NT2/D1 (cell line): ENCODE measurements at regions not wholly inside any gene's neighbourhood (a gene's known extent, or its start where the extent isn't known, plus 50 kb on each side); places are given as distances from the start of the nearest gene placed in this dataset.

ENCODE experiments used
- DNase-seq: peaks from one replicate; pipeline ENCODE4 v3.0.0-alpha.2; 2011; ENCODE audit warnings: low read depth, low spot score
- H3K27me3 ChIP-seq: 2 replicates; pipeline ENCODE4 v1.6.0; 2011; ENCODE audit warnings: mild to moderate bottlenecking; ENCODE audit not compliant: insufficient read length, insufficient read depth
- H3K36me3 ChIP-seq: 2 replicates; pipeline ENCODE4 v1.6.1; 2011; ENCODE audit warnings: mild to moderate bottlenecking, low read length, mixed read lengths; ENCODE audit not compliant: insufficient read depth, insufficient read length
- H3K4me1 ChIP-seq: 2 replicates; pipeline ENCODE4 v1.5.1; 2011; ENCODE audit not compliant: insufficient read depth, insufficient read length
- H3K4me3 ChIP-seq: 2 replicates; pipeline ENCODE4 v1.5.1; 2011; ENCODE audit warnings: low read depth; ENCODE audit not compliant: insufficient read length
- H3K9ac ChIP-seq: 2 replicates; pipeline ENCODE4 v1.6.0; 2011; ENCODE audit warnings: low read depth; ENCODE audit not compliant: insufficient read length
- H3K9me3 ChIP-seq: 2 replicates; pipeline ENCODE4 v1.5.1; 2011; ENCODE audit warnings: mild to moderate bottlenecking, low read length; ENCODE audit not compliant: insufficient read depth
- SUZ12 ChIP-seq: IDR thresholded peaks from 2 replicates; pipeline ENCODE4 v1.6.1; 2011; ENCODE audit not compliant: insufficient read length, insufficient read depth; ENCODE audit errors: extremely low read depth
- YY1 ChIP-seq: IDR thresholded peaks from 2 replicates; pipeline ENCODE4 v1.6.1; 2011; ENCODE audit not compliant: insufficient read length, insufficient read depth
- ZNF274 ChIP-seq: IDR thresholded peaks from 2 replicates; pipeline ENCODE4 v1.6.1; 2011; ENCODE audit warnings: mild to moderate bottlenecking, low read depth, low read length

- Histone ChIP-seq H3K36me3 (no peaks in the 10 kb centered on the region), H3K4me3 (no peak overlapping the region), H3K27me3 (no peaks in the 10 kb centered on the region), H3K9ac (no peak overlapping the region), H3K4me1 (no peaks in the 10 kb centered on the region), H3K9me3 (no peaks in the 10 kb centered on the region)
- no peak for DNase-seq
- TF ChIP-seq SUZ12 = no peak
- TF ChIP-seq ZNF274 = no peak
- TF ChIP-seq YY1 = no peak
Observed at GRCh38 chr12:88329833-88330232, 187.7 kb downstream of the TMTC3 start.

GRCh38 chr12:88334271-88334670 is 192.2 kb downstream of the TMTC3 start:
- no peak for DNase-seq
- no peaks in the 10 kb centered on the region for H3K27me3 ChIP-seq
- H3K9ac ChIP-seq = no peak overlapping the region
- H3K4me3 ChIP-seq = no peak overlapping the region
- no peaks in the 10 kb centered on the region for H3K4me1 ChIP-seq
- H3K9me3 ChIP-seq = no peaks in the 10 kb centered on the region
- TF ChIP-seq SUZ12 = no peak
- no peaks in the 10 kb centered on the region for H3K36me3 ChIP-seq

- DNase-seq = no peak
- no peaks in the 10 kb centered on the region for H3K27me3 ChIP-seq
- no peaks in the 10 kb centered on the region for H3K9me3 ChIP-seq
- no peak overlapping the region for H3K4me3 ChIP-seq
- H3K9ac ChIP-seq = no peak overlapping the region
- TF ChIP-seq YY1 (no peak), SUZ12 (no peak), ZNF274 (no peak)
- H3K36me3 ChIP-seq = no peaks in the 10 kb centered on the region
- no peaks in the 10 kb centered on the region for H3K4me1 ChIP-seq
Observed at GRCh38 chr12:88336076-88336739, 194.1 kb downstream of the TMTC3 start.

GRCh38 chr12:88338486-88338885 is 196.4 kb downstream of the TMTC3 start:
- DNase-seq = no peak
- Histone ChIP-seq H3K4me3 (no peak overlapping the region), H3K4me1 (no peaks in the 10 kb centered on the region), H3K9me3 (no peaks in the 10 kb centered on the region), H3K9ac (no peak overlapping the region), H3K36me3 (no peaks in the 10 kb centered on the region), H3K27me3 (no peaks in the 10 kb centered on the region)
- TF ChIP-seq SUZ12 (no peak), ZNF274 (no peak), YY1 (no peak)

- Histone ChIP-seq H3K9me3 (no peaks in the 10 kb centered on the region), H3K4me3 (no peak overlapping the region), H3K36me3 (no peaks in the 10 kb centered on the region), H3K27me3 (no peaks in the 10 kb centered on the region), H3K9ac (no peak overlapping the region), H3K4me1 (no peaks in the 10 kb centered on the region)
- TF ChIP-seq ZNF274 = no peak
- TF ChIP-seq YY1 = no peak
- TF ChIP-seq SUZ12 = no peak
- no peak for DNase-seq
Observed at GRCh38 chr12:88339254-88339949, 197.3 kb downstream of the TMTC3 start.

- no peak for TF ChIP-seq ZNF274
- no peaks in the 10 kb centered on the region for H3K9me3 ChIP-seq
- no peak for DNase-seq
Observed at GRCh38 chr12:88339966-88340365, 197.9 kb downstream of the TMTC3 start.

GRCh38 chr12:88342251-88342806 is 200.2 kb downstream of the TMTC3 start:
- Histone ChIP-seq H3K4me3 (no peak overlapping the region), H3K9me3 (no peaks in the 10 kb centered on the region), H3K27me3 (no peaks in the 10 kb centered on the region), H3K36me3 (no peaks in the 10 kb centered on the region), H3K4me1 (no peaks in the 10 kb centered on the region), H3K9ac (no peak overlapping the region)
- DNase-seq = no peak
- no peak for TF ChIP-seq YY1
- no peak for TF ChIP-seq SUZ12
- TF ChIP-seq ZNF274 = no peak

More at GRCh38 chr12:88339966-88340365, 197.9 kb downstream of the TMTC3 start:
- no peaks in the 10 kb centered on the region for H3K36me3 ChIP-seq
- no peak overlapping the region for H3K4me3 ChIP-seq
- H3K27me3 ChIP-seq = no peaks in the 10 kb centered on the region
- H3K9ac ChIP-seq = no peak overlapping the region
- H3K4me1 ChIP-seq = no peaks in the 10 kb centered on the region
